ENCODE measurements at regions not wholly inside any gene's neighbourhood (a gene's known extent, or its start where the extent isn't known, plus 50 kb on each side); places are given as distances from the start of the nearest gene placed in this dataset.
"Not testable (repeated sequence)": the region's sequence is repeated elsewhere in the genome, so short reads cannot be mapped to it uniquely, and the experiment has no call there.

DNA sequence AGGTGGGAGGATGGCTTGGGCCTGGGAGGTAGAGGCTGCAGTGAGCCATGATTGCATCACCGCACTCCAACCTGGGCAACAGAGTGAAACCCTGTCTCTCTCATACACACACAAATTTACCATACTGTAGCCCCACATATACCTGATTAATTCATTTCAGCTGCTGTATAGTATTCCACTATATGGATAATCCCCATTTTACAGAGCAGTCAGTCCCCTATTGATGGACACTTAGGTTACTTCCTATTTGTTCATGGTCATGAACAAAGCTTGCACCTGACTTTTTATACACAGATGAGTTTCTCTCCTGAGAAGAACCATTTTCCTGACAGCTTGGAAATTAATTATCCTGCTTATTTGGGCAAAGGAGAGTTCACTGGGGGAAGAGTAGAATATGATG lies 59.2 kb downstream of the EMX2 start:
- DNase-seq = no peak

- no peak for DNase-seq
These were observed 60.5 kb downstream of the EMX2 start for GRCh38 chr10:117603081-117603480.

DNA sequence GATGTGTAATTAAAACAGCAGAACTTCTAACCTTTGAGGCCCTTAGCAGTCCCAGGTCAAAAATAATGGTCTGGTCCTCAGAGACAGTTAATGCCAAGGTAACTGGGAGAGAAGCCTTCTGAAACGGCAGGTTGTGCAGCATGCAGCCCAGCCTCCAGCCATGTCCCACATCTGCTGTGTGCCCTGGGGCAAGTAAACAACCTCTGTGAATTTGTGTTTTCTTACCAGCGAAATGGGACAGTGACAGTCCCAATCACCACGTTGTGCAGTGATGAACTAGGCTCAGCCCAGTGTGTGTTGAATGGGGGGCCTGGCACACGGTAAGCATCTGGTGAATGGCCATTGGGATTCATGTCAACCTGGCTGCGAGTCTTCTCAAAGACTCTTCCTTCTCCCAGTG lies 61.2 kb downstream of the EMX2 start:
- DNase-seq = no peak

- peak; percentile 25 for DNase-seq
These were observed 66.7 kb downstream of the EMX2 start for GRCh38 chr10:117609095-117609795.

DNA sequence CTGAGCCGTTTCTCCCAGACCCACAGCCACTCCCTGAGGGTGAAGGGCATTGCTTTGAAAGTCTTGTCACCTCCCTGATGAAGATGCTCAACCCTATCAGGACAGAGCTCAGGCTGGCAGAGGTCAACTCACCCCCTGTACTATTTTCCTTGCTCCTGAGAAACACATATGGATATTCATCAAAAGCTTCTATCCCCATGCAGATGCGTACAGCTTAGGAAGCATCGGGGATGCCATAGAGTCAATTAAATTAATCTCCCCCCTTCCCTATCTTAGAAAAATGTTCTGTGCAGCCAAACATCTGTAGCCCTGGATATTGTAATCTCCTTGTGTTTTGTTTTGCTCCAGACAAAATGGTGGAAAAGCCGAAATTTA lies 67.2 kb downstream of the EMX2 start:
- DNase-seq = no peak

DNA sequence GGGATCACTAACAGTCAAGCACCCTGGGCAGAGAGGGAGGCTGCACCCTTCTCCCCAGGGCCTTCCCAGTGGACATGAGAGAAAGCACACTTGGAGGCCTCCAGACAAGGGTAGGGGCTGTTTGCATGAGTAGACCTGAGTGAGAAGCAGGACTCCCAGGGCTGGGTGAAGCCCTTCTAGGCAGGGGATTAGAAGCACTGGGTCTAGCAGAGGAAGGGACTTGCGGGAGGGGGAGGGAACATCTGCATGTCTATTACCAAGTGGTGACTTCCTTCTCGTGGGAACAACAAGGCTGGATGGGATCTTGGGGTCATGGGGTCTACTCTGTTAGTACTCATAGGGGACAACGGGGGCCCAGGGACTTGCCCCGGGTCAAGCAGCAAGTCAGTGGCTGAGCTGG lies 67.8 kb downstream of the EMX2 start:
- no peak for DNase-seq

DNA sequence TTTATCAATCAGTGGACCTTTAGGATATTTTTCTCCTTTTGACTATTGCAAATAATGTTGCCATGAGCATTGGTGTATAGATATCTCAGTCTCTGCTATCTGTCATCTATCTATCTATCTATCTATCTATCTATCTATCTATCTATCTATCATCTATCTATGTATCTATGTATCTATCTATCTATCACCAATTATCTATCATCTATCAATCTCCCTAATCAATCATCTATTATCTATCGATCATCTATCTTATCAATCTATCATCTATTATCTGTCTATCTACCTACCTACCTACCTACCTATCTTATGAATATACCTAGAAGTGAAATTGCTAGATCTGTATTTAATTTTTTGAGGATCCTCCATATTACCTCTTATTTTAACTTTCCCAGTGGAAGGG lies 69.6 kb downstream of the EMX2 start:
- DNase-seq = no peak

GRCh38 chr10:117615649-117616048 lies 73.1 kb downstream of the EMX2 start:
- DNase-seq = peak; percentile 82

DNA sequence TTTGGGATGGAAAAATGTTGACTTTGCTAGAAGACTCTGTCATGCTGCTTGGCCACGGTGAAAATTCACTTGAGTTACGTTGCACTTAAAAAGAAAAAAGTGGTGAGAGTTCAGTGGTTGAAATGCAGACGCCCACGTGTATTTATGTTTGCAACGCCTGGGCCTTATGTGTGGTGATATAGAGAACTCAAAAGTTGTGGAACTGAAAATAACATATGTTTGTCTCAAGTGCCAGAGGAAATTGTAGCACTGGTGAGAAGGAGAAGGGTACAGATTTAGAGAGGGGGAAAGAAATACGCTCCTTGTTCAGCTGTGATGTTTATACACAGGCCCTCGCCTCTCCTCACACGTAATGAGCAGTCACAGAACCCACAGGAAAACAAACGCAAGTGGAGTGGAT lies 73.6 kb downstream of the EMX2 start:
- no peak for DNase-seq

DNA sequence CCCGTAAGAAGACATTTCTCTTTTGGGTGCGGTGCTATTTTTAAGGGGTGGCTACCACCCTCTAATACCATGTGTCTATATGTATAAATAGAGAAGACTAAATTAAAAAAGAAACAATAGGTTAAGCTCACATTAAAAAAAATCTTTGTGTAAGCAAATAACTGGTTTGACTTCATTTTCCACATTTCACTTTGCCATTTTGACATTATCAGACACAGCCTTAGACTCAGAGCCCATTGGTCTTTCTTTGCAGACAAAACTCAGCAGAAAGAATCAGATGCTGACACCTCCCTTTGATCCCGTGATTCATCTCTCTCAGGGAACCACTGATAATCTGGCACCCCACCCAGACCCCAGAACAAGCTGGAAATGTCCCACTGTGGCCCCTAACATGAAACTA lies 74.5 kb downstream of the EMX2 start:
- no peak for DNase-seq

- DNase-seq = no peak
These were observed 75.1 kb downstream of the EMX2 start for GRCh38 chr10:117617659-117618058.

DNA sequence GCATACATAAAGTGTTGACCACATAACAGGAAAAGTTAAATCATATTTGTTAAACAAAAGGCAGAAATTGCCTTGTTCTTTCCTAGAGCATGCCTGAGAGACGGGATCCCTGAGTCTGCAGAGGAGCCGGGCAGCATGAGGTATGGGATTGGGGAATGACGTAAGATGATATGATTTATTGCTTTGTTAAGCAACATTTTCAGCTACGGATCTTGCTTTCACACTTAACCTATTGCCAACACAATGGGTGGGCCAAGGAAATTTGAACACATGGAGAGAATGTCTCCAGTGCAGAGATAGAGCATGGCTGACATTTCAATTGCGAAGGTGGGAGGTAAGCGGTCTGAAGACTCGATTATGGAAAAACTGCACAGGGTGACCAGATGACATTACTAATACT lies 76.7 kb downstream of the EMX2 start:
- no peak for DNase-seq

DNA sequence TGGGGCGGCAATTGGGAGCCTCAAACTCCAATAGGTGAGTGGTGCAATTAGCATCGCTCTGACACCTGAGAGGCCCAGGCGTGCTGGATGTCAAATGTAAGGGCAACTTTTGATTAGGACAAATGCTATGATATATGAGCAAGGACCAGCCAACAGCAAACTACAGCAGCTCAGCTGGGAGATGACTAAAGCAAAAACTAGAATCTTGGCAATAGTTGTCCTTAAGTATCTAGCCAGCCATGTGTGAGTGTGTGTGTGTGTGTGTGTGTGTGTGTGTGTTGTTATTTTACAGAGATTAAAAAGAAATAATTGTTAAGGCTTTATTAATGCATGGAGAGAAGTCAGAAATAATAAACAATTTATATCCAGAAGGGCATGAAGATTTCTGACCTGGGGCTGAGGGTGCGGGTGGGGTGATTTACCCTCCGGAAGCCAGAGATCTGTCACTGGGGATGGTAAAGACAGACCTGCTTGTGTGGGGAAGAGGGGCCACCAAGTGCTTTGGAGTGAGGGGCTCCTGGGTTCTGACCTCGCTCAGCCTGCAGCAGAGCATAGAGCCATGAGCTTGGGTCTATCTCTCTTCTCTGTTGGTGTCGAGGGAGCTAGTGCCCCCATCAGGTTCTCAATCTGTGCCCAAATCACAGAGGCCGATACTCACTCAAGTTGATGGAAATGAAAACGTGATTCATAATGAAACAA lies 77.3 kb downstream of the EMX2 start:
- no peak for DNase-seq

GRCh38 chr10:117621196-117621595 lies 78.7 kb downstream of the EMX2 start:
- no peak for DNase-seq

- DNase-seq = no peak
These were observed 79.4 kb downstream of the EMX2 start for GRCh38 chr10:117621795-117622420.

GRCh38 chr10:117622471-117623184 lies 80.1 kb downstream of the EMX2 start:
- no peak for DNase-seq

DNA sequence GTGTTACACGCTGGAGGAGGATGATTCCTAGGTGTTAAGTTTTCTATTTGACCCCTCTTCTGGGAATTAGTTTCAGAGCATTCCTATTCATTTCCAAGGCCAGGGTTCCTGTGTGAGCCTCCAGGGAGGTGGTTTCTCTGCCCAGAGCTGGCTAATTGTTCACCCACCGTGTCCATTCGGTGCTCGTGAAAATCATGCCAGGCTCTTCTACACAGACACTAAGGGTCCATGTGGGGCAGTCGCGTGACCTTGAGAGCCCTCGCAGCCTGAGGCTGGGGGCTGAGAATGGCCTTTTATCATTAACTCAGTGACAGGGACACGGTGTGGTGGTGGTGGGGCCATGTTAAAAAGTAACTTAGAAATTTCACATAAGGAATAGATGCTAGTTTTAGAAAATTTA lies 83.7 kb downstream of the EMX2 start:
- DNase-seq = no peak

GRCh38 chr10:117627561-117627960 lies 85.0 kb downstream of the EMX2 start:
- no peak for DNase-seq

DNA sequence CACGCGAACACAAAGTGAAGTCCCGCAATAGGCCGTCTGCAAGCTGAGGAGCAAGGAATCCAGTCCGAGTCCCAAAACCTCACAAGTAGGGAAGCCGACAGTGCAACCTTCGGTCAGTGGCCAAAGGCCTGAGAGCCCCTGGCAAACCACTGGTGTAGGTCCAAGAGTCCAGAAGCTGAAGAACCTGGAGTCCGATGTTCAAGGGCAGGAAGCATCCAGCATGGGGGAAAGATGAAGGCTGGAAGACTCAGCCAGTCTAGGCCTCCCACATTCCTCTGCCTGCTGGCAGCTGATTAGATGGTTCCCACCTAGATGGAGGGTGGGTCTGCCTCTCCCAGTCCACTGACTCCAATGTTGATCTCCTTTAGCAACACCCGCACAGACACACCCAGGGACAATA lies 87.2 kb downstream of the EMX2 start:
- DNase-seq = not testable (repeated sequence)

DNA sequence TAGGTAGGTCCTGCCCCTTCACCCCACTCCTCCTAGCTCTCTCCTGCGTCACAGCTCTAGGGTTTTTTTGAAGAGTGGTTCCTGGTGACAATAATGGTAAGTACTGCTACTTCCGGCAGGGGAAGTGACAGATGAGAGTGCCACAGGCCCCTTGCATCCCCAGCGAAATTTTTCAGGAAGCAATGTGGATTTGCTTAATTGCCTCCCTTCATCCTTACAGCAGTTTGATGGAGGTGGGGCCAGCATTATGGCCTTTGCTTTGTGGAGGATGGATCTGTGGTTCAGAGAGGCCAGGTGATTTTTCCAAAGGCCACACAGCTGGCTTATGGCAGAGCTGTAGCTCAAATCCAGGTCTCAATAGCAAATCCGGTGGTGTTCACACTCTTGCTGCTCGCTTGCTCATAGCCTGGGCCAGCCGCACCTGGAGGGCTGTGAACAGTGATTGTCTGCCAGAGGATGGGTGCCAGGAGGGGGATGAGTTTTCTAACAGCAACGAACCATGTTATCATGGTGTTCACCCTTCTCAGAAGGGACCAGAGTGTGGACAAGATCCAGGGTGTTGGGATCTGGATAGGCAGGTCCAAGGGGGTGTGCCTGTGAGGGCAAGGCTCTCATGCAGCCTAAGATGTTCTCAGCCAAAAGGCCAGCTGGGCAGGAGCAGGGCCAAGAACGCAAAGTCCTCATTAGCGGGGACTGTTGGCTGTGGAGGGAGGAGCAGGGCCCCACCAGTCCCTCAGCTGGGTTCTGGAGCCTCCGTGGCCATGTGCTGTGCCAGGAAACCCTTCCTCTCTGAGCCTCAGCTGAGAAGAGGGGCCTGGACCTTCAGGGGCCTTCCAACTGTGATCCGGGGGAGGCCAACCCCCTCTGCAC lies 89.0 kb downstream of the EMX2 start:
- DNase-seq = no peak

DNA sequence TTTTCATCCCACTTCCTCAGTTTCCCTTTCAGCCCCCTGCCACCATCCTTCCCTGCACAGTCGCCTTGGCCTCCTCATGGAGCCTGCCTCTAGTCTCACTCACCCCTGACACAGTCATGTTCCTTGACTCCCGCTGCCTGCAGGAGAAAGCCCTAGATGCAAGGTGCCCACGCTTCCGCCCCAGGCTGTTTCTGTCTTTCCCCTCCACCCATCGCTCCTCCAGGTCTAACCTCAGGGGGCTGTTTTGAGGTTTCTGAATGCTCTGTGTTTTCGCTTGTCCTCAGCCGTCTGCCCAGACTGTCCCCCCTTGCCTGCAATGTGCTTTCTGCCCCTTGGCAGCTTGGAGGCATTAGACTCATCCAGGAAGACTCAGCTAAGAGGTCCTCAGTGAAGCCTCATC lies 89.9 kb downstream of the EMX2 start:
- DNase-seq = no peak

DNA sequence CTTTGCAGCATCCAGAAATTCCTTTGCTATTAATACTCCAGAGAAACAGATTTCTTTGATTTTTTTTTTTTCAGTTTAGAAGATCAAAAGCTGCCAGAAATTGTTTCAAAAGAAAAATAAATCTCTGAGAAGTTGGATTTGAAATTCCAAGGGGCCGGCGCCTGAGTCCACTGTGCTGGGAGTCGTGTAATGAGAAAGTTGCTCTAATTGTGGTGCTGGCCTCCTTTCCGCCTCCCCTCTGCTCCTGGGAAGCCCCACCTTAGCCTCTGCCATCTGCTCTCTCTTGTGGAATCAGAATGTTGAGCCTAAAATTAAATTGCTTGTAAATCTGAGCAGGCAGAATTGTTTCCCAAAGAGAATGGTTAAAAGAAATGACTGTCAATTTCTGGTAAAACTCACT lies 93.3 kb downstream of the EMX2 start:
- no peak for DNase-seq

GRCh38 chr10:117638200-117638599 lies 95.7 kb downstream of the EMX2 start:
- no peak for DNase-seq
